HG03175 (cell line): ENCODE measurements at regions not wholly inside any gene's neighbourhood (a gene's known extent, or its start where the extent isn't known, plus 50 kb on each side); places are given as distances from the start of the nearest gene placed in this dataset.

Experiments
- ATAC-seq: cut with Tn5 transposase; IDR thresholded peaks from one replicate; pipeline ENCODE4 v1.9.1; 2021; ENCODE audit warnings: mild to moderate bottlenecking, moderate library complexity; ENCODE audit not compliant: unreplicated experiment

DNA sequence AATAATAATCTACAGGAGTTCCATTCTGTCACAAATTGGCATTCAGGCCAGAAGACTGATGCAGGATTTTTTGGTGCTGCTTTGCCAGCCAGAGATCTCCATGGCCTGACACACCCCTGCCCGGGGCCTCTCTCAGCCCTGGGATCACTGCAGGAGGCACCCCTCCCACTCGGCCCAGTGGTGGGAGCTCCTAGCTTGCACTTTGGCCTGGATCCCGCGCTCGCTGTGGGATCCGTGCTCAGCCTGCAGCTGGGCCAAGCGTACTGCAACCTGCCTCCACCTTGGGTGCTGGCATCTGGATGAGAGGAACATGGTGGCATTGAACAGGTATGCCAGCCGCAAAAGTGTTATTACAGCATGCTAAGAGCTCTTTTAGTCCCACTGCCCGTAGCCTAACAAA, 656.7 kb upstream of the CCDC54 start:
- no peak for ATAC-seq

DNA sequence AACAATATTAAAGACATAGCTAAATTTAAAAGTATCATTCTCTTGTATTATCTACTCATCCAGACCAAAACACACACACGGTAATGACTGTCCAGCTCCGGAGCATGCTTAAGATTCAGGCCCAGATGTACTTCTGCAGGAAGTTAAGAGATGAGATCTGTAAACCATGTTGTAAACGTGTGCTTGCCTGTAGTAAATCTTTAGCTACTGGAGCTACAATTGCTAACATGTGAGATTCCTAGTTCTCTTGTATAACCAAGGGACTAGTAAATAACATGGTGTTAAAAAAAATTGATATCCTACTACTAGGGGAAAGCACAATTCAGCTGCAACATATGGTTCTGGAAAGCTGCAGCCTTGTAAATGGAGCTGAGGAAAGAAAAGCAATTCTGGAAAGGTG, 651.7 kb upstream of the CCDC54 start:
- ATAC-seq = no peak

DNA sequence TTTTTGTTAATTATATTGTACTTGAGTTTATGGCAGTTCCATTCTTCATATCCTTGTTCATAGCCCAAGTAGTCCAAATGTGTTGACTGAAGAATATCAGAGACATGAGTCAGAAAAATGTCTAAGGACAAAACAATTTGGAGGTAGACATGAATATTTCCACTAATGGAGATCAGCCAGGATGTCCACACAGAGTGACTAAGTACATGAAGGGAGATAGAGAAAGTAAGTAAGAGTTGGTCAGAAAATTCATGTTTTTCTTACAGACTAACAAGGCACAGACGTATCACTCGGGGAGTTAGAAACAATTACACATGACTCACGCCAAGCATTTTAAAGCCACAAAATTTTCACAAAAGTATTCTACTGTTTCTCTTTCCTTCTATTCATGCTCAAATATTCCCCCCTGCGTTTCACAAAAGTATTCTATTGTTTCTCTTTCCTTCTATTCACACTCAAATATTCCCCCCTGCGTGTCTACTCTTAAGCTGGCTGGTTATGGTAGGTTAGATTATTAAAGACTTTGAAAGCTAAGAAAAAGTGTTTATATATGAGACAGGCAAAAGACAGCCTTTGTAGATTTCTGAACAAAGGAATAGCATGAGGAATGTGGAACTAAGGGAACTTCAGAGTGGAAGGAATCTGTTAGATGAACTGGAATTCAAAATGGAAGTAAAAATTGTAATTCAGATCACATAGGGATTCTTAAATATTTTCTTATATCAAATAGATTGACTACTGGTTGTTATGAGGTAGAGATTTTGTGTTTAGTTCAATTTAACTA, 648.7 kb upstream of the CCDC54 start:
- no peak for ATAC-seq

DNA sequence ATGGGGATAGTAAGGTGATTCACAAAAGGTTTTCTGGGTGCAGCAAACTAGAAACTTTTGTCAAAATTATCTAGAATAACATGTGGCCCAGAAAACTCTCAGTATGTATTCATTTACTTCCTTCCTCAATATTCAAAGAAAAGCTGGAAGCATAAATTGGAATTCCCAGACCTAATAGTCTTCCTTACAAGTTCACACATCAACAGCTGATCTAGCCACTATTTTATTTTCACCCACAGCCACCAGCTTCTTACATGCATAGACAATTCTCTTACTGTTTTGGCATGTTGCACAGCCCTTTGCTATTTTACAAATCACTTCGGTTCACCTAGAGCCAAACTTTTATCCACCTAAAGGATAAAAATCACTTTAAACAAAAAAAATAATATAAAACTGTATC, 647.8 kb upstream of the CCDC54 start:
- no peak for ATAC-seq

DNA sequence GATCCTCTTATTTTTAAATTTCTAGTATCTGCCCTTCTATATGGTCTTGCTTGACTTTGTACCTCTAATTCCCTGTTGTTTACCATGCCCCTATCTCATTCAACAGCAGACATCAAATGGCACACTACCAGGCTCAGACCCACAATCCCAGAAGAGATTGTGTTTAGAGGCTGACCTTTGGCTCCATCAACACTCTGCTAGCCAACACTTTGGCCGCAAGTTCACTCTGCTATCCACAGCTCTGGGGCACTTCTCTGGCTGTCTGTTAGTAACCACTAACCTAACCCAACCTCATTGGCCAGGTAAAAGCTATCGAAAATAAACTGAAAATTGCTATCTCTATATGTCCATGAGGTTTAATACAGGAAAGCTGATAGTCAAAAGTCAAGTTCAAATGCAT, 646.0 kb upstream of the CCDC54 start:
- ATAC-seq = no peak

DNA sequence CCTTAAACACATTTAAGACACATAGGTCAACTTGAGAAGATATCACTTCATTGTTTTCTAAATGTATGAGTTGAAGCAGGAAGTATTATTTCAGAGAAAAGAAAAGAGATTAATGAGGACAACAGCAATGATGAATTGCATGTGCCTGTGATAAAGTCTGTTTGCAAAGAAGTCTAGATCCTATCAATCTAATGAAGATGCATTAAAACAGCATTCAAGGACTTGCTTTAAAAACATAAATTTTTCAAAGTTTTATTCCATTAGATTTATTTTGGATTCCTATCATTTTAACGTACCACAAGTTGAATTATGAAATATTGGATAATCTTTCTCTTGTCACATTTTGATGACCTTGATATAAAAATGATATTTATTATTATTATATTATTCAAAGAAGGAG, 642.5 kb upstream of the CCDC54 start:
- no peak for ATAC-seq

DNA sequence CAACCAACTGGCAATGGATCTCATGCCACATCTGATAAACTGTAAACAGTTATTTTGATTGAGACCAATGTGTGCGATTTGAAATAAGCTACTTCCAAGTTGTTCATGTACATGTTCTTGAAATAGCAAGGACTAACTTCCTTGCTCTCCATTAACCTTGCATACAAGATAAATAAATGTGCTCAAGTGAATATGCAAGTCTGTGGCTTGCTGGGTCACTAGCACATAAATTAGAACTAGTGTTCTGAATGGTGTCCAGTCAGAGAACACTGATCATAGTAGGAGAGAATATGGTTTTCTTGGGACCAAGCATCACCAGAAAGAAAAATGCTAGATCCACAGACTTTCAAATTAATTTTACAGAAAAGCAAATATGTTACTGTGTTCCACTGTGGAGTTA, 640.0 kb upstream of the CCDC54 start:
- no peak for ATAC-seq

DNA sequence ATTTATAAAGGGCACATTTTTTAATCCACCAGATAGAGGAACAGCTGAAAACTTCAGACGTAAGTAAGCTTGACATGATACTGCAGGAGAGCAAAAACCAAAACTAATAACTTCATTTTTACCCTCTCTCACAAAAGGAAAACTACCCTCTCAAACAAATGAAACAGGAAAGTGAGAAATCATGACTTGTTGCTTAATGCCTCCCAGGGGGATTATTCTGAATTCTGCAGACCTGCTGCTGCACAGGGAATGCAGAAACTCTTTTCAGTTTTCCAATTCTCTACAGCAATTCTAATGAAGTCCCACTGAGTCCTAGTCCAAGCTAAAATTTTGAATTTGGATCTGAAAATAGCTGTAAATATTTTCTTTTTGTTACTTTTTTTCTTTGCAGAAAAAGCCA, 637.1 kb upstream of the CCDC54 start:
- no peak for ATAC-seq

DNA sequence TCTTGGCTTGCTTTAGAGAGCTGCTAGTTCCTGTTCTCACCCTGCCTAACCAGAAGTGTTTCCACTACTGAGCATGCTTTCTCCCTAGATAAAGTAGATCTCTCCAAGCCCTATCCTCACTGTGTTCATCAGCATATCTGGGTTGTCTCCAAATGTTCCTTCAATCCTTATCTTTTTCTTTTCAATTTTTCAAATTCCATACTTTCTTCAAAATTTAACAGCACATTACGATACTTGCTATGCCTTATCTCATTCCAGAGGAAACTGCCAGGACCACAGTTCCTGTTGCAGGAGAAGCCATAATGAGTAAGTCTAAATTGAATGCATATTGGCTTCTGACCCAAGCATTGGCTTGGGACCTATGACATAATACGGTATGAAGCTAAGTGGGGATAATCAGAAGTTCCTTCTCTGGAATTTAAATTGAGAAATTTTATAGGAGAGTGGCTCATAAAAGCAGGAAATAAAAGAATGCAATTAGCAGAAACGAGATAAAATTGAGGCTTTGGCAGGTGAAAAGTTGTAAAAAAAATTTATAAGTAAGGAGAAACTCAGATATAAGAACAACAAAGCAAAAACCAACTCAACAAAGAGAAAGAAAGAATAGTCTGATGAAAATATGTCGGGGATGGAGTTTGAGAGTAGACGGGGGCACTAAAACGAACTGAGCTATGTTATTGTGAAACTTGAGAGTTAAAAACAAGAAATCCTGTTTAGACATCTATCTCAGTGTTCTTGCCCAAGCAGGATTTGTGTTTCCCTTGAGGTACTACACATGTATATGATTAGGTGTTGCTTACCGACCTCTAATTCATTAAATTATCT, 631.7 kb upstream of the CCDC54 start:
- ATAC-seq = no peak

DNA sequence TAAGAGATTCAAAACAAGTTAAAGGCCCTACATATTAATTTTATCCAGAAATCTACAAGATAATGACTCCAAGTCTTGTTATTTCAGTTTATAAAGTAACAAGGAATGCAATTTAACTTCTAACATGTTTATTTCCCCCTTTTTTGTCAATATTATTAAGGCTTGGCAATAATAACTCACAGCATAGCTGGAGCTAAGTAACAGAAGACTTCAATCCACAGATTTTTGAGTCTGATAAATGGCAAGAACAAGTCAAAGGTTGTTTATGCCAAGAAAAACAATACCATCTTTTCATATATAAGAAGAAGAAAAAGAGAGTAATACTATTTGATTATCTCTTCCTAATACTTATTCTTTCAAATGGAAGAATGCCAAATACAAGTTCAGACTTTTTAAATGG, 631.0 kb upstream of the CCDC54 start:
- ATAC-seq = no peak

DNA sequence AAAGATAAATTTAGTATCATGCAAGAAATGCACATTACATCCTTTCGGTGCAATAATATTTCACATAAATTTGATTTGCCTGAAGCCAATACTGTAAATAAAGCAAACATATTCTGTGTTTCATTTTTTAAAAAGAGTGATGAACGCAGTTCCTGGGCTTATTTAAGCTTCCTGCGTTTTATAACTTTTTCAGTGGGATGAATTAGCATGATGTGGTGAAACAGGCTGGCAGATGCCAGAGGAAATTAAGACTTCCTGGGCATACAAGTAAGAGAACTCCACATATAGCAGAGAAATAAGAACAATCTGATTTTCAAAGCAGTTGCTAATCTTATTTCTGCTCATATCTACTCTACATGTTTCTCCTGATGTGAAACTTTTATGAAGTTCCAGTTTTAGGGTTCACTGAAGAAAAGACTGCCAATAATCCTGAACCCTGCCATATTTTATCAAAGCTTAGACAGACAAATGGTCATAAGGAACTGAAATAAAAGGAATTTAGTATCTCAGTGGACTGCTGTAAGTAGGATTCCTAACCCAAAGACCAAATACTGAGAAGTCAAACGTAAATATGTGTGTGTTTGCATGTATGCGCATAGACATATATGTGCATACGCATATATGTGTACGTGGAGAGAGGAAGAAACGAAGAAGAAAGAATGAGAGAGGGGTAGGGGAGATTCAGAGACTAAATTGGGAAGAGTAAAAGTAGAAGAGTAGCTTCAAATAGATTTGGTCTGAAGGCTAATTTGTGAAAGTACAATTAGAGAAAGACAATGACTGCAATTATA, 628.6 kb upstream of the CCDC54 start:
- ATAC-seq = no peak

DNA sequence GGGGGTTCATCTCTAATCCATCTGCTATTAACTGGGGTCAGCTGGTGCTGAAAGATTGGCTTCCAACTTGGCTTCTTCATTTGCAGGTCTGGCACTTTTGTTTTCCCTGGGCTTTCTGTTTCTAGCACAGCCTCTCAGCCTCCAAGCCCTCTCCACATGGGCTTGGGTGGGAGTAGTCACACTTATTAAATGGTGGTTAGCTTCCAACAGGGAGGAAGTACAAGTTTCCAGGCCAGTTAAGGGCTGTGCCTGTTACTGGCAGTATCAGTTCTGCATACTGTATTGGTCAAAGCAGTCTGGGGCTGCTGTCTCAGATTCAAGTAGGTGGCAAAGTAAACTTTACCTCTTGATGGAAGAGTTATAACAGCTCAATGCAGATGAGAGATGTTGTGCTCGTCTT, 627.1 kb upstream of the CCDC54 start:
- no peak for ATAC-seq

DNA sequence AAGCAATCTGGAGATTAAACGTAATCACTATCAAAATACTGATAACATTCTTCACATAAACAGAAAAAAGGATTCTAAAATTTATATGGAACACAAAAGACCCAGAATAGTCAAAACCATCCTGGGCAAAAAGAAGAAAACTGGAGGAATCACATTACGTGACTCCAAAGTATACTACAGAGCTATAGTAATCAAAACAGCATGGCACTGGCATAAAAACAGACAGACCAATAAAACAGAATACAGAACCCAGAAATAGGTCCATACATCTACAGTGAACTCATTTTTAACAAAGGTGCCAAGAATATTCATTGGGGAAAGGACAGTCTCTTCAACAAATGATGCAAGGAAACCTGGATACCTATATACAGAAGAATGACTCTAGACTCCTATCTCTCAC, 621.9 kb upstream of the CCDC54 start:
- no peak for ATAC-seq

DNA sequence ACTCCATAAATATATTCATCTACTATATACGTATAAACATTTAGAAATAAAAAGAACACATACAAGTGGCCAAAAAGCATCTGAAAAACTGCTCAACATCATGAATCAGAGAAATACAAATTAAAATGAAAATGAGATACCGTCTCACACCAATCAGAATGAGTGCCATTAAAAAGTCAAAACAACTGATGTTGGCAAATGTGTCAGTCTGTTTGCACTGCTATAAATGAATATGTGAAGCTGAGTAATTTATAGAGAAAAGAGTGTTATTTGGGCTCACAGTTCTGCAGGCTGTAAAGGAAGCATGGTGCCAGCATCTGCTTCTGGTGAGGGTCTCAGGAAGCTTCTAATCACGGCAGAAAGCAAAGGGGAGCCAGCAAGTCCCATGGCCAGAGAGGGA, 620.3 kb upstream of the CCDC54 start:
- ATAC-seq = no peak

DNA sequence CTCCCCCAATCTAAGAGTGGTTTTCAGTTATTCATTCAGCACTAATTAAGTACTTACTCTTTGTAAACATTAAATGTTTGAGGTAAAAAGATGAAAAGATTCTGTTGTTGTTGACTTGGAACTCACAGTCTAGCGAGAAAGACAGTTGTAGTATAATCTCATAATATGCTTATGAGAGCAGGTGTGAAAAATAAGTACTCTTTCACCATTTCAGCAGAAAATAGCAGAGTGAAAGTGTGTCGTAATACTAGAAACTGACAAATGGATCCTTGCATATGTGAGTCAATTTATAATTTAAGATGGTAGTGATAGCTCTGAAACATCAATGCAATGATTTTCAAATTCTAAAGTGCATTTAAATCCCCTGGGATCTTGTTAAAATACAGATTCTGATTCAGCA, 618.8 kb upstream of the CCDC54 start:
- no peak for ATAC-seq

DNA sequence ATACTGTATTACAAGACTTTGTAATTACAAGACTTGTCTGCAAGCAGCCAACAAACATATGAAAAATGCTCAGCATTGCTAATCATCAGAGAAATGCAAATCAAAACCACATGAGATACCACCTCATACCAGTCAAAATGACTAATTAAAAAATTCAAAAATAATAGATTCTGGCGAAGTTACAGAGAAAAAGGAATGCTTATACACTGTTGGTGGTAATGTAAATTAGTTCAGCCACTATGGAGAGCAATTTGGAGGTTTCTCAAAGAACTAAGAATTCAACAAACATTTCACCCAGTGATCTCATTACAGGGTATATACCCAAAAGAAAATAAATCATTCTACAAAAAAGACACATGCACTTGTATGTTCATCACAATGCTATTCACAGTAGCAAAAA, 617.5 kb upstream of the CCDC54 start:
- no peak for ATAC-seq

DNA sequence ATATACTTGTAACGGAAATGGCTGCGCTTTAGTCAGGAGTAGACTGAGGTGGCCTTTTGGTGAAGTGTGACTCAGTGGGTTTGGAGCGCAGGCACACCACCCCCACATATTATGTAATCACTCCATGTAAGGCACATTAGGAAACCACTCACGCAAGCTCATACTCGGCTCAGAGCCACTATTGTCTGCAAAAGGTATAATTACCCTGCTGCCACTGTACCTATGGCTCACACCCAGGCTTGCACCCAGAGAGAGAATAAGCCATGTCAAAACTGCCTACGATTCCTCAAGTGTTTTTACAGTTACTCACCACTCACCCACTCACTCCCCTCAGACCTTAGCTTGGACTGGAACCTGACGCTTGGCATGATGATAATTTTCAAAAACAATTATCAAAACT, 611.9 kb upstream of the CCDC54 start:
- no peak for ATAC-seq

DNA sequence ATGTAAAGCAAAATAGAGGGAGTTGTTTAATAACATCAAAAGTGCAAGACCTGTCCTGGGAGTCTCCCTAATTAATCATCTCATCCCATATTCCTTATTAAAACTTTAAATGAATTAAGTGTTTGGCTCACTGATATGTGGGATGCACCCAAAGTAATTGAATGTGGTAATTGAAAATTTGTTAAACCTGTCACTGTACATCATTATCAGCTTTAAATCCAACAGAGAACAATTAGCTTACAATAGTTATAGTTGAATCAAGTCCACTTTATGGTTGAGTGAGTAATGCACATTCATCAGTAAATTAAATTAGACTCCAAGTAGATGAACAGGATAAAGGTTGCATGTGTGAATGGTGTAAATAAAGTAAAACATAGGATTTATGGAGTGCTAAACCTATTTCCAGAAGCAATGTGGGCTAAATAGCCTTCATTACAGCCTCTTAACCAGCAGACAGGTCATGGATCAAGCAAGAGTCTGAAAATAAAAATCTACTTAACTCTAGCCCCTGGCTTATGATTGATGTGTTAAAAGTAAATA, 608.2 kb upstream of the CCDC54 start:
- ATAC-seq = no peak

DNA sequence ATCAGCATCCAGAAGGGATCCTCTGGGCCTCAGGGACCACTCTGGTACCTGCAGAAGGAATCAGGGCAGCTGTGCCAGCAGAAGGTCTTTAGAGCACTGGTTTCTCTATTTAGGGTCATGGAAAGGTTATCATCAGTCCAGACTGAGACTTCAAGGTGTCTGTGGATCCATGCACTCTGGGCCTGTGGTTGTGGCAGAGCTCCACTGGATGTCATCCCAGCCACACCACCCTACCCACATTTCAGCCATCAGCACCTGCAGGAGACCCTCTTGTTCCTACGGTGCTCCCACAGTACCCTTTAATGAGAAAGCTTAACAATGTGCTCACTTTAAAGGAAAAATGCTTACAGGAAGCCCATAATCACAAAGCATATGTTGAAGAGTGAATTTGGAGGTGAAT, 603.4 kb upstream of the CCDC54 start:
- no peak for ATAC-seq

DNA sequence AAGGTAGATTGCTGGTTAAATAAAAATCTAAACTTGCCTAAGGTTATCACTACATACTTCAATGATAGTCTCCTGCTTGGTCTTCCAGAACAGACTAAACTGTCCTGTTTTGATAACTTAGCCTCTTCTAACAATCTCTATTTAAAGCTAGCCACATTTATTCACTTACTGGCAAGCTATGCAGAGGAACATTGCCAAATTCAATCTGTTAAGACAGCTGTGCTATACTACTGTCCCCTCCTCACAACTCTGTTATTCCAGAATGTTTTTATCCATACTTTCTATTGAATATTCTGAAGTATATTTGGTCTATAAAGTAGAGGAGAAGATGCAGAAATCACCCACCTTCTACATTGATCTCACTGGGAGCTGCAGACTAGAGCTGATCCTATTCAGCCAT, 594.0 kb upstream of the CCDC54 start:
- no peak for ATAC-seq

DNA sequence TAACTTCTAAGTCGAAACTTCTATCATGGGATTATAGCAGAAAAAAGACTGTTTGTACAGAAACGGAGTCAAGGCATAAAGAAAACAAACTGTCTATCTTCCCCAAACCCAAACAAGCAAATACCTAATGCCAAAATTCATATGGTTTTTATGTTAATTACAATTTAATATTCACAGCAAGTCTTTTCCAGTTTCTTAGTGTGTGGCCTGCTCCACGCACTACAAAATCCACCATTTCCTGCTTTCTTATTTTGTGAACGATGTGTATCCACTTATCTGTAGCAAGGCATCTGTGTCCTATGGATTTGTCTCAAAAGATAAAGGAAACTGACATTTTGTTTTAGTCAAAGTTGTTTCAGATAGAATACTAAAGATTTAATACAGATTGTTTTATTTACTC, 588.0 kb upstream of the CCDC54 start:
- no peak for ATAC-seq
